ENCODE measurements at regions not wholly inside any gene's neighbourhood (a gene's known extent, or its start where the extent isn't known, plus 50 kb on each side); places are given as distances from the start of the nearest gene placed in this dataset.

- H3K23ac ChIP-seq (ENCODE audit: low read depth, low read length, poor library complexity): no peak overlapping the region
- no peaks in the 10 kb centered on the region for H3K27me3 ChIP-seq (ENCODE audit: control insufficient read depth in 3 of 3, insufficient read depth in 3 of 3, low read depth in 1 of 3, low read length in 3 of 3)
- no peak overlapping the region for H3K27ac ChIP-seq (replicated peaks; ENCODE audit: low read length)
- H3K14ac ChIP-seq (ENCODE audit: low read length): no peak overlapping the region
- no peak overlapping the region for H3K4ac ChIP-seq (ENCODE audit: low read length)
- no peaks in the 10 kb centered on the region for H3K4me1 ChIP-seq (ENCODE audit: control insufficient read depth in 2 of 2, insufficient read depth in 1 of 2, low read depth in 1 of 2, low read length in 2 of 2)
- no peak overlapping the region for H2AFZ ChIP-seq (ENCODE audit: low read length)
- no peak for DNase-seq (ENCODE audit: low spot score)
- H3K9ac ChIP-seq (ENCODE audit: low read depth, low read length, poor library complexity): no peak overlapping the region
- no peak overlapping the region for H2BK12ac ChIP-seq (ENCODE audit: low read length)
- no peak overlapping the region for H3K18ac ChIP-seq (ENCODE audit: low read length)
- no peak overlapping the region for H2BK120ac ChIP-seq (ENCODE audit: low read depth, low read length)
- no peak overlapping the region for H2BK5ac ChIP-seq (ENCODE audit: low read length)
- no peaks in the 10 kb centered on the region for H3K9me3 ChIP-seq (replicated peaks in 1 of 2; ENCODE audit: control insufficient read depth in 2 of 2, insufficient read depth in 1 of 2, low read depth in 1 of 2, low read length in 2 of 2)
- H4K8ac ChIP-seq (ENCODE audit: low read depth, low read length): no peak overlapping the region
- H3K36me3 ChIP-seq (replicated peaks in 1 of 2; ENCODE audit: control insufficient read depth in 2 of 2, insufficient read depth in 2 of 2, low read length in 2 of 2): no peaks in the 10 kb centered on the region
- H2BK15ac ChIP-seq (ENCODE audit: low read length): no peak overlapping the region
- H3K4me2 ChIP-seq (ENCODE audit: insufficient read depth, low read length, poor library complexity, severe bottlenecking): no peak overlapping the region
- H2AK5ac ChIP-seq (ENCODE audit: low read depth, low read length): no peak overlapping the region
- no peak overlapping the region for H4K91ac ChIP-seq (ENCODE audit: low read depth, low read length, poor library complexity)
- no peaks in the 10 kb centered on the region for H3K79me1 ChIP-seq (ENCODE audit: low read depth, low read length)
- H3K4me3 ChIP-seq (ENCODE audit: low read length in 2 of 2): no peak overlapping the region
- no CpG with 5 or more reads among the region's 2 CpGs for WGBS, 2 donors (ENCODE audit: extremely low coverage in 2 of 2, insufficient read length in 2 of 2, insufficient replicate concordance in 1 of 2)
These were observed 175.1 kb downstream of the FASLG start for GRCh38 chr1:172833954-172834353.

GRCh38 chr1:172834609-172835008, 175.7 kb downstream of the FASLG start:
- Histone ChIP-seq H4K8ac (ENCODE audit: low read depth, low read length) (no peak overlapping the region), H3K23ac (ENCODE audit: low read depth, low read length, poor library complexity) (no peak overlapping the region), H3K4ac (ENCODE audit: low read length) (no peak overlapping the region), H3K36me3 (replicated peaks in 1 of 2; ENCODE audit: control insufficient read depth in 2 of 2, insufficient read depth in 2 of 2, low read length in 2 of 2) (no peaks in the 10 kb centered on the region), H3K4me3 (ENCODE audit: low read length in 2 of 2) (no peak overlapping the region), H3K79me1 (ENCODE audit: low read depth, low read length) (no peaks in the 10 kb centered on the region), H2BK15ac (ENCODE audit: low read length) (no peak overlapping the region), H2AK5ac (ENCODE audit: low read depth, low read length) (no peak overlapping the region), H3K4me1 (ENCODE audit: control insufficient read depth in 2 of 2, insufficient read depth in 1 of 2, low read depth in 1 of 2, low read length in 2 of 2) (no peaks in the 10 kb centered on the region), H3K4me2 (ENCODE audit: insufficient read depth, low read length, poor library complexity, severe bottlenecking) (no peak overlapping the region), H2BK120ac (ENCODE audit: low read depth, low read length) (no peak overlapping the region), H3K27me3 (ENCODE audit: control insufficient read depth in 3 of 3, insufficient read depth in 3 of 3, low read depth in 1 of 3, low read length in 3 of 3) (no peaks in the 10 kb centered on the region), H3K9me3 (replicated peaks in 1 of 2; ENCODE audit: control insufficient read depth in 2 of 2, insufficient read depth in 1 of 2, low read depth in 1 of 2, low read length in 2 of 2) (no peaks in the 10 kb centered on the region), H3K27ac (replicated peaks; ENCODE audit: low read length) (no peak overlapping the region), H2BK5ac (ENCODE audit: low read length) (no peak overlapping the region), H3K18ac (ENCODE audit: low read length) (no peak overlapping the region), H2AFZ (ENCODE audit: low read length) (no peak overlapping the region), H3K14ac (ENCODE audit: low read length) (no peak overlapping the region), H4K91ac (ENCODE audit: low read depth, low read length, poor library complexity) (no peak overlapping the region), H3K9ac (ENCODE audit: low read depth, low read length, poor library complexity) (no peak overlapping the region), H2BK12ac (ENCODE audit: low read length) (no peak overlapping the region)
- no peak for DNase-seq (ENCODE audit: low spot score)
- WGBS, 2 donors (ENCODE audit: extremely low coverage in 2 of 2, insufficient read length in 2 of 2, insufficient replicate concordance in 1 of 2): no CpG with 5 or more reads among the region's 5 CpGs

- Histone ChIP-seq H3K23ac (ENCODE audit: low read depth, low read length, poor library complexity) (no peak overlapping the region), H2BK12ac (ENCODE audit: low read length) (no peak overlapping the region), H2BK120ac (ENCODE audit: low read depth, low read length) (no peak overlapping the region), H2AFZ (ENCODE audit: low read length) (no peak overlapping the region), H2BK5ac (ENCODE audit: low read length) (no peak overlapping the region), H3K9ac (ENCODE audit: low read depth, low read length, poor library complexity) (no peak overlapping the region), H3K4me3 (ENCODE audit: low read length in 2 of 2) (no peak overlapping the region), H3K9me3 (replicated peaks in 1 of 2; ENCODE audit: control insufficient read depth in 2 of 2, insufficient read depth in 1 of 2, low read depth in 1 of 2, low read length in 2 of 2) (no peaks in the 10 kb centered on the region), H3K4me1 (ENCODE audit: control insufficient read depth in 2 of 2, insufficient read depth in 1 of 2, low read depth in 1 of 2, low read length in 2 of 2) (no peaks in the 10 kb centered on the region), H3K18ac (ENCODE audit: low read length) (no peak overlapping the region), H3K27ac (replicated peaks; ENCODE audit: low read length) (no peak overlapping the region), H2AK5ac (ENCODE audit: low read depth, low read length) (no peak overlapping the region), H2BK15ac (ENCODE audit: low read length) (no peak overlapping the region), H3K4me2 (ENCODE audit: insufficient read depth, low read length, poor library complexity, severe bottlenecking) (no peak overlapping the region), H3K14ac (ENCODE audit: low read length) (no peak overlapping the region), H3K79me1 (ENCODE audit: low read depth, low read length) (no peaks in the 10 kb centered on the region), H4K91ac (ENCODE audit: low read depth, low read length, poor library complexity) (no peak overlapping the region), H3K36me3 (replicated peaks in 1 of 2; ENCODE audit: control insufficient read depth in 2 of 2, insufficient read depth in 2 of 2, low read length in 2 of 2) (no peaks in the 10 kb centered on the region), H3K27me3 (ENCODE audit: control insufficient read depth in 3 of 3, insufficient read depth in 3 of 3, low read depth in 1 of 3, low read length in 3 of 3) (no peaks in the 10 kb centered on the region), H4K8ac (ENCODE audit: low read depth, low read length) (no peak overlapping the region), H3K4ac (ENCODE audit: low read length) (no peak overlapping the region)
- no peak for DNase-seq (ENCODE audit: low spot score)
- no CpG with 5 or more reads among the region's 2 CpGs for WGBS, 2 donors (ENCODE audit: extremely low coverage in 2 of 2, insufficient read length in 2 of 2, insufficient replicate concordance in 1 of 2)
These were observed 176.9 kb downstream of the FASLG start for GRCh38 chr1:172835834-172836233.

GRCh38 chr1:172837816-172838679, 179.1 kb downstream of the FASLG start:
- Histone ChIP-seq H3K4me2 (ENCODE audit: insufficient read depth, low read length, poor library complexity, severe bottlenecking) (no peak overlapping the region), H3K9me3 (replicated peaks in 1 of 2; ENCODE audit: control insufficient read depth in 2 of 2, insufficient read depth in 1 of 2, low read depth in 1 of 2, low read length in 2 of 2) (no peaks in the 10 kb centered on the region), H3K18ac (ENCODE audit: low read length) (no peak overlapping the region), H4K8ac (ENCODE audit: low read depth, low read length) (no peak overlapping the region), H3K79me1 (ENCODE audit: low read depth, low read length) (no peaks in the 10 kb centered on the region), H3K9ac (ENCODE audit: low read depth, low read length, poor library complexity) (no peak overlapping the region), H2AFZ (ENCODE audit: low read length) (no peak overlapping the region), H3K27me3 (ENCODE audit: control insufficient read depth in 3 of 3, insufficient read depth in 3 of 3, low read depth in 1 of 3, low read length in 3 of 3) (no peaks in the 10 kb centered on the region), H3K4ac (ENCODE audit: low read length) (no peak overlapping the region), H3K4me3 (ENCODE audit: low read length in 2 of 2) (no peak overlapping the region), H2AK5ac (ENCODE audit: low read depth, low read length) (no peak overlapping the region), H2BK12ac (ENCODE audit: low read length) (no peak overlapping the region), H2BK5ac (ENCODE audit: low read length) (no peak overlapping the region), H2BK120ac (ENCODE audit: low read depth, low read length) (no peak overlapping the region), H2BK15ac (ENCODE audit: low read length) (no peak overlapping the region), H3K14ac (ENCODE audit: low read length) (no peak overlapping the region), H3K27ac (replicated peaks; ENCODE audit: low read length) (no peak overlapping the region), H3K36me3 (replicated peaks in 1 of 2; ENCODE audit: control insufficient read depth in 2 of 2, insufficient read depth in 2 of 2, low read length in 2 of 2) (no peaks in the 10 kb centered on the region), H4K91ac (ENCODE audit: low read depth, low read length, poor library complexity) (no peak overlapping the region), H3K4me1 (ENCODE audit: control insufficient read depth in 2 of 2, insufficient read depth in 1 of 2, low read depth in 1 of 2, low read length in 2 of 2) (no peaks in the 10 kb centered on the region), H3K23ac (ENCODE audit: low read depth, low read length, poor library complexity) (no peak overlapping the region)
- WGBS, 2 donors (ENCODE audit: extremely low coverage in 2 of 2, insufficient read length in 2 of 2, insufficient replicate concordance in 1 of 2): no CpG with 5 or more reads among the region's 6 CpGs
- DNase-seq (ENCODE audit: low spot score): no peak
